Astrocyte (in vitro differentiated cells and primary cell): ENCODE measurements at regions not wholly inside any gene's neighbourhood (a gene's known extent, or its start where the extent isn't known, plus 50 kb on each side); places are given as distances from the start of the nearest gene placed in this dataset.

Experiments used
- DNase-seq: peaks from one replicate; pipeline ENCODE4 v3.0.0-alpha.2; 2010; ENCODE audit warnings: low read depth
- FAIRE-seq: peaks from 2 replicates; lab custom pipeline; 2011; peaks lifted over from hg19 to GRCh38; lab: Jason Lieb, UNC
- H2AFZ ChIP-seq: 2 replicates; pipeline ENCODE4 v1.6.0; 2012; ENCODE audit warnings: low read depth, low read length, inconsistent platforms
- H3K27ac ChIP-seq: 2 replicates; pipeline ENCODE4 v1.5.1; 2011; ENCODE audit warnings: low read depth, low read length, inconsistent platforms
- H3K27me3 ChIP-seq: 2 replicates; pipeline ENCODE4 v1.6.0; 2011; ENCODE audit warnings: low read length, inconsistent platforms; ENCODE audit not compliant: insufficient read depth
- H3K36me3 ChIP-seq: 2 replicates; pipeline ENCODE4 v1.5.1; 2011; ENCODE audit warnings: low read length, inconsistent platforms; ENCODE audit not compliant: insufficient read depth
- H3K4me1 ChIP-seq: 2 replicates; pipeline ENCODE4 v1.5.1; 2011; ENCODE audit warnings: low read length, inconsistent platforms; ENCODE audit not compliant: insufficient read depth
- H3K4me2 ChIP-seq: 2 replicates; pipeline ENCODE4 v1.6.0; 2012; ENCODE audit warnings: low read length, inconsistent platforms
- H3K4me3 ChIP-seq: 2 replicates; pipeline ENCODE4 v1.5.1; 2011; ENCODE audit warnings: low read depth, mild to moderate bottlenecking, low read length, inconsistent platforms; ENCODE audit not compliant: insufficient read depth
- H3K79me2 ChIP-seq: 2 replicates; pipeline ENCODE4 v1.6.0; 2012; ENCODE audit warnings: mild to moderate bottlenecking, low read length, inconsistent platforms; ENCODE audit not compliant: insufficient read depth
- H3K9ac ChIP-seq: 2 replicates; pipeline ENCODE4 v1.6.0; 2012; ENCODE audit warnings: mild to moderate bottlenecking, low read length, inconsistent platforms
- H3K9me3 ChIP-seq: 2 replicates; pipeline ENCODE4 v1.5.1; 2012; ENCODE audit warnings: low read depth, mild to moderate bottlenecking, low read length, inconsistent platforms; ENCODE audit not compliant: insufficient read depth
- H4K20me1 ChIP-seq: 2 replicates; pipeline ENCODE4 v1.6.0; 2012; ENCODE audit warnings: low read length, inconsistent platforms; ENCODE audit not compliant: insufficient read depth
- H3K27ac Mint-ChIP-seq: one replicate; pipeline ENCODE4 v1.8.0; 2021; ENCODE audit warnings: mild to moderate bottlenecking, mixed read lengths; ENCODE audit not compliant: unreplicated experiment
- H3K27me3 Mint-ChIP-seq: one replicate; pipeline ENCODE4 v1.8.0; 2021; ENCODE audit warnings: low read depth, mixed read lengths; ENCODE audit not compliant: unreplicated experiment
- H3K36me3 Mint-ChIP-seq: one replicate; pipeline ENCODE4 v1.8.0; 2021; ENCODE audit warnings: low read depth, mixed read lengths; ENCODE audit not compliant: unreplicated experiment
- H3K4me1 Mint-ChIP-seq: one replicate; pipeline ENCODE4 v1.8.0; 2021; ENCODE audit warnings: low read depth, mixed read lengths; ENCODE audit not compliant: unreplicated experiment
- H3K4me3 Mint-ChIP-seq: one replicate; pipeline ENCODE4 v1.8.0; 2021; ENCODE audit warnings: mild to moderate bottlenecking, moderate library complexity, mixed read lengths; ENCODE audit not compliant: unreplicated experiment
- H3K9me3 Mint-ChIP-seq: one replicate; pipeline ENCODE4 v1.8.0; 2021; ENCODE audit warnings: mild to moderate bottlenecking, mixed read lengths; ENCODE audit not compliant: unreplicated experiment
- EZH2 ChIP-seq: IDR thresholded peaks from 2 replicates; pipeline ENCODE4 v1.6.1; 2012; ENCODE audit warnings: mild to moderate bottlenecking, low read length, inconsistent platforms; ENCODE audit not compliant: insufficient read depth
- TF ChIP-seq, protein P1 (sequence below): IDR thresholded peaks from 2 replicates; pipeline ENCODE4 v1.5.1; 2011; ENCODE audit warnings: low read depth, mild to moderate bottlenecking, inconsistent platforms, low read length, moderate library complexity; ENCODE audit not compliant: insufficient read depth

DNA sequence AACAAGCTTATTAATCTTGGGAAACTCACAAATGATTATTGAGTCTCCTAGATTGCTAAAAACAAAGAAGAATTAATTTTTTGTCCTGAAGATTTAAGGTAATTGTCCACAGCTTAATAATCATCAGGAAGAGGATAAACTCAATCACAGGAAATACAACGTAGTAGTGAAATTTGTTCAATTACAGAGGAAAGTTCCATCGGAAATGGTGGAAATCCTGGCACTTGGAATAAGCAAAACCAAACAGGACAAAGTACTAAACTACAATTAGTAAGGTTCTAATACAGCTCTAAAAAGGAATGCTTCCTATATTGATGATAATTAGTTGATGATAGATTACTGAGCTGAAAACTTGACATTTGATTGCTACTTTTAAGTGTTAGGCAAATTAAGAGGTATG is 485.4 kb downstream of the USP25 start:
- Histone ChIP-seq H3K36me3 (no peaks in the 10 kb centered on the region), H3K4me3 (no peak overlapping the region), H3K9me3 (no peaks in the 10 kb centered on the region), H3K9ac (no peak overlapping the region), H4K20me1 (no peaks in the 10 kb centered on the region), H3K27me3 (no peaks in the 10 kb centered on the region), H3K79me2 (peaks cover 7% of the 10 kb centered on the region), H2AFZ (no peak overlapping the region), H3K4me1 (peaks cover 6% of the 10 kb centered on the region), H3K4me2 (no peak overlapping the region), H3K27ac (no peak overlapping the region)
- Mint-ChIP-seq H3K4me1 (no peaks in the 10 kb centered on the region), H3K9me3 (no peaks in the 10 kb centered on the region), H3K4me3 (no peak overlapping the region), H3K36me3 (no peaks in the 10 kb centered on the region), H3K27me3 (no peaks in the 10 kb centered on the region), H3K27ac (no peak overlapping the region)
- DNase-seq (no peak), FAIRE-seq (no peak)
- no peak for TF ChIP-seq EZH2
- TF ChIP-seq, protein P1, sequence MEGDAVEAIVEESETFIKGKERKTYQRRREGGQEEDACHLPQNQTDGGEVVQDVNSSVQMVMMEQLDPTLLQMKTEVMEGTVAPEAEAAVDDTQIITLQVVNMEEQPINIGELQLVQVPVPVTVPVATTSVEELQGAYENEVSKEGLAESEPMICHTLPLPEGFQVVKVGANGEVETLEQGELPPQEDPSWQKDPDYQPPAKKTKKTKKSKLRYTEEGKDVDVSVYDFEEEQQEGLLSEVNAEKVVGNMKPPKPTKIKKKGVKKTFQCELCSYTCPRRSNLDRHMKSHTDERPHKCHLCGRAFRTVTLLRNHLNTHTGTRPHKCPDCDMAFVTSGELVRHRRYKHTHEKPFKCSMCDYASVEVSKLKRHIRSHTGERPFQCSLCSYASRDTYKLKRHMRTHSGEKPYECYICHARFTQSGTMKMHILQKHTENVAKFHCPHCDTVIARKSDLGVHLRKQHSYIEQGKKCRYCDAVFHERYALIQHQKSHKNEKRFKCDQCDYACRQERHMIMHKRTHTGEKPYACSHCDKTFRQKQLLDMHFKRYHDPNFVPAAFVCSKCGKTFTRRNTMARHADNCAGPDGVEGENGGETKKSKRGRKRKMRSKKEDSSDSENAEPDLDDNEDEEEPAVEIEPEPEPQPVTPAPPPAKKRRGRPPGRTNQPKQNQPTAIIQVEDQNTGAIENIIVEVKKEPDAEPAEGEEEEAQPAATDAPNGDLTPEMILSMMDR = no peak

DNA sequence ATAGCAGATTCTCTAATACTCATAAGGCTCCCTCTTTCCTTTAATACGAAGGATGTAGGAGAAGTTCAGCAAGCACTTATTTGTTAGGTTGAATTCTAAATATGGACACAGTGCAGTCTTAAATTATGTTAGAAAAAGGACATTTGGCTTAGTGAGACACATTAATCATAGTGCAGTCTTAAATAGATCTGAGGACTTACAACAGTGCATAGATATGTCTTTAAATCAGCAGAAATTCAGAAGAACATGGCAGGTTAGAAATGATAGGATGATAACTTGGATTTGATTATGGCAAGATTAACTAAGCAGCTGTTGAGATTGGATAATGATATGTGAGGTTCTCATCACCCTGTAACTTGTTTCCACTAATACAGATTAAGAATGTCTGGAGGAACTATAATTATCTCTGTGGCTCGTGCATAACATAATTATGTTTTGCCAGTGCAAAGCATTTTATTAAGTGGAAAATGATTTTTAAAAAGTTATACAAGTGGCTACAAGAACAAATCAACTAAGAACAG is 485.9 kb downstream of the USP25 start:
- no peak overlapping the region for H3K27ac Mint-ChIP-seq
- no peaks in the 10 kb centered on the region for H3K4me1 Mint-ChIP-seq
- Histone ChIP-seq H3K79me2 (peaks cover 7% of the 10 kb centered on the region), H4K20me1 (no peaks in the 10 kb centered on the region), H3K9ac (no peak overlapping the region), H3K27me3 (no peaks in the 10 kb centered on the region), H3K4me3 (no peak overlapping the region), H3K36me3 (no peaks in the 10 kb centered on the region), H2AFZ (no peak overlapping the region), H3K27ac (no peak overlapping the region), H3K9me3 (no peaks in the 10 kb centered on the region), H3K4me2 (no peak overlapping the region), H3K4me1 (peaks cover 6% of the 10 kb centered on the region)
- DNase-seq (no peak), FAIRE-seq (no peak)
- no peaks in the 10 kb centered on the region for H3K36me3 Mint-ChIP-seq
- H3K4me3 Mint-ChIP-seq = no peak overlapping the region
- no peaks in the 10 kb centered on the region for H3K9me3 Mint-ChIP-seq
- H3K27me3 Mint-ChIP-seq = no peaks in the 10 kb centered on the region
- TF ChIP-seq, protein P1 = no peak
- TF ChIP-seq EZH2 = no peak

DNA sequence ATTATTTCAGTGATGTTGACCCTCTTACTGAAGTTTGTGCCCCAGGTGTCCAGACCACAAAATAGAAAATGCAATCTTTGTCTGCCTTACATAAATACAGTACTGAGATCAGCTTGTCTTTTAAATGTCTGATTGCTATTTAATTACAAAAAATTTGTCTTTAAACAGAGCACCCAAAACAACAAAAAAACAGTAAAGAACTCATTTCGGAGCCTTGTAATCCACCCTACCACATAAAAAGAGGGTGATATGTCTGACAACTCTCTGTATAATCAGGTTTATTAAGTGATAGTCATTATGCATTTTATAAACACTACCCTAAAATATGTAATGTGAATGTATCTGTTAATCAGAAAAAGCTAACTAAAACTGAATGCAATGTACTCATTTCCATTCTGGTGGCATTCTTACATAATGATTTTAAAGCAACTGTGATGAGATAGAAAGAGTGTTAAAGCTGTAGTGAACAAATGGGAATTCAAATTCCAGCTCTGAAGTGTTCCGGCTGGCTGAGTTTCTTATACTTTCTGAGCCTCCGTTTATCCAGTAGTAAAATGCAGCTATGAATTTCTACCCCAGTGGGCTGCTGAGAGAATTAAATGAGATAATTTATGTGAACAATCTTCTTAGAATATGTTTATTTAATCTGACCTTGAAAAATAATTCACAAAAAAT is 486.6 kb downstream of the USP25 start:
- no peaks in the 10 kb centered on the region for H3K36me3 Mint-ChIP-seq
- no peaks in the 10 kb centered on the region for H3K27me3 Mint-ChIP-seq
- Histone ChIP-seq H3K9ac (no peak overlapping the region), H3K4me3 (no peak overlapping the region), H2AFZ (no peak overlapping the region), H4K20me1 (no peaks in the 10 kb centered on the region), H3K27ac (no peak overlapping the region), H3K79me2 (peaks cover 7% of the 10 kb centered on the region), H3K4me2 (no peak overlapping the region), H3K27me3 (no peaks in the 10 kb centered on the region), H3K9me3 (no peaks in the 10 kb centered on the region), H3K36me3 (no peaks in the 10 kb centered on the region), H3K4me1 (peaks cover 4% of the 10 kb centered on the region)
- no peak for FAIRE-seq
- H3K27ac Mint-ChIP-seq = no peak overlapping the region
- H3K4me3 Mint-ChIP-seq = no peak overlapping the region
- TF ChIP-seq EZH2 = no peak
- TF ChIP-seq, protein P1 = no peak
- H3K4me1 Mint-ChIP-seq = no peaks in the 10 kb centered on the region
- no peak for DNase-seq
- no peaks in the 10 kb centered on the region for H3K9me3 Mint-ChIP-seq
